ENCODE measurements at regions not wholly inside any gene's neighbourhood (a gene's known extent, or its start where the extent isn't known, plus 50 kb on each side); places are given as distances from the start of the nearest gene placed in this dataset.
"Not testable (repeated sequence)": the region's sequence is repeated elsewhere in the genome, so short reads cannot be mapped to it uniquely, and the experiment has no call there.

DNA sequence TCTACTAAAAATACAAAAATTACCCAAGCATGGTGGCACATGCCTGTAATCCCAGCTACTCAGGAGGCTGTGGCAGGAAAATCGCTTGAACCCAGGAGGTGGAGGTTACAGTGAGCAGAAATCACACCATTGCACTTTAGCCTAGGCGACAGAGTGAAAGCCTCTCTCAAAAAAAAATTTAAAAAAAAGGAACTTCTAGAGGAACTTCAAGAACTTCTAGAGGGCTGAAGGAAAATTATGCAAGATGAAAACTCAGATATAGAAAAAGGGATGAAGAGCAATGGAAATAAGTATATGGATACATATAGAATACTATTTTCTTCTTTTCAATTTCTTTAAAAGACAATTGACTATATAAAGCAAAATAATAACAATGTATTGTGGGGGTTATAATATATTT lies 51.2 kb upstream of the PRR5 start:
- ATAC-seq (replicated peaks): no peak
- no peaks in the 10 kb centered on the region for H3K9me3 Mint-ChIP-seq
- no peak overlapping the region for H3K27ac Mint-ChIP-seq
- peaks cover 0 to under 1% of the 10 kb centered on the region in 2 donors for H3K27me3 Mint-ChIP-seq
- no peak overlapping the region for H3K4me3 Mint-ChIP-seq
- no peak for DNase-seq
- H3K4me1 Mint-ChIP-seq (ENCODE audit: low read depth in 2 of 2): no peaks in the 10 kb centered on the region
- H3K36me3 Mint-ChIP-seq (ENCODE audit: insufficient read depth): peaks cover 7% of the 10 kb centered on the region

DNA sequence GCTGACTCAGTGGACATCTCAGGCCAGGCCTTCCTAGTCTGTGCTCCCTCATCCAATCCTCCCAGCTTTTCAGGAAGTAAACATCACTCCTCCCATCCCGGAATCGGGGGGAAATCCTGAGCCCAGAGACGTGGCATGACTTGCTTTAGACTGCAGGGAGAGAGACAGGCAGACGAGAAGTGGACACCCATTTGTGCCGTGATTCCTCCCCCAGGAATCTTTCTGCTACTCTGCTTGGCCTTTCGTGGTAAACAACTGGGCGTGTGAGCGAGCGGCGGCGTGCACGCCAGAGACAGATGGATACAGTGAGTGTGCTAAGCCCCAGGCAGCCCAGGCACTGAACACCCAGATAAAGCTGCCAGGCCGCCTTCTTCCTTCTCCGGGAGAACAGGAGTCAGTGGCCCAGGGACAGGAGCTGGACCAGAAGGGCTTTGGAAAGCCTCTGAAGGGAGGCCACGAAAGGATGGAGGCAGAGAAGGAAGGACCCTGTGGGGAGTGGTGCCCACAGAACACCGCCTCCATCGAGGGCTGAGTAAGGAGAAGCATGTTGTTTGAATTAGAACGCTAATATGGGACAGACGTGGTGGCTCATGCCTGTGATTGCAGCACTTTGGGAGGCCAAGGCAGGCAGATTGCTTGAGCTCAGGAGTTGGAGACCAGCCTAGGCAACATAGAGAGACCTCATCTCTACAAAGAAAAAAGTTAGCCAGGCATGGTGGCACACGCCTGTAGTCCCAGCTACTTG lies 53.0 kb upstream of the PRR5 start:
- H3K27me3 Mint-ChIP-seq: peaks cover 0 to 7% of the 10 kb centered on the region in 2 donors
- H3K4me3 Mint-ChIP-seq: no peak overlapping the region
- H3K36me3 Mint-ChIP-seq (ENCODE audit: insufficient read depth): peaks cover 7% of the 10 kb centered on the region
- peaks cover 0 to 4% of the 10 kb centered on the region in 2 donors for H3K4me1 Mint-ChIP-seq (ENCODE audit: low read depth in 2 of 2)
- no peaks in the 10 kb centered on the region for H3K9me3 Mint-ChIP-seq
- no peak overlapping the region for H3K27ac Mint-ChIP-seq
- DNase-seq (no peak), ATAC-seq (replicated peaks) (no peak)

- Mint-ChIP-seq H3K36me3 (ENCODE audit: insufficient read depth) (peaks cover 9% of the 10 kb centered on the region), H3K27me3 (peaks cover 0 to 7% of the 10 kb centered on the region in 2 donors), H3K4me1 (ENCODE audit: low read depth in 2 of 2) (peaks cover 0 to 4% of the 10 kb centered on the region in 2 donors), H3K27ac (no peak overlapping the region), H3K9me3 (no peaks in the 10 kb centered on the region), H3K4me3 (no peak overlapping the region)
- DNase-seq (no peak), ATAC-seq (replicated peaks) (no peak)
These were observed 53.8 kb upstream of the PRR5 start for GRCh38 chr22:44648085-44648820.

- Mint-ChIP-seq H3K27me3 (peaks cover 0 to 7% of the 10 kb centered on the region in 2 donors), H3K9me3 (no peaks in the 10 kb centered on the region), H3K4me3 (no peak overlapping the region), H3K36me3 (ENCODE audit: insufficient read depth) (peaks cover 11% of the 10 kb centered on the region), H3K4me1 (ENCODE audit: low read depth in 2 of 2) (peaks cover 0 to 4% of the 10 kb centered on the region in 2 donors), H3K27ac (no peak overlapping the region)
- ATAC-seq (replicated peaks) (no peak), DNase-seq (no peak)
These were observed 54.9 kb upstream of the PRR5 start for GRCh38 chr22:44647141-44647540.

GRCh38 chr22:44646668-44647067 lies 55.3 kb upstream of the PRR5 start:
- DNase-seq (no peak), ATAC-seq (replicated peaks) (no peak)
- Mint-ChIP-seq H3K27ac (no peak overlapping the region), H3K36me3 (ENCODE audit: insufficient read depth) (peaks cover 11% of the 10 kb centered on the region), H3K9me3 (no peaks in the 10 kb centered on the region), H3K4me1 (ENCODE audit: low read depth in 2 of 2) (peaks cover 0 to 4% of the 10 kb centered on the region in 2 donors), H3K4me3 (no peak overlapping the region), H3K27me3 (peaks cover 0 to 7% of the 10 kb centered on the region in 2 donors)

- H3K27ac Mint-ChIP-seq: no peak overlapping the region
- DNase-seq (no peak), ATAC-seq (replicated peaks) (no peak)
- peaks cover 0 to 4% of the 10 kb centered on the region in 2 donors for H3K4me1 Mint-ChIP-seq (ENCODE audit: low read depth in 2 of 2)
- H3K27me3 Mint-ChIP-seq: peaks cover 0 to 7% of the 10 kb centered on the region in 2 donors
- H3K9me3 Mint-ChIP-seq: no peaks in the 10 kb centered on the region
- H3K4me3 Mint-ChIP-seq: no peak overlapping the region
- peaks cover 10% of the 10 kb centered on the region for H3K36me3 Mint-ChIP-seq (ENCODE audit: insufficient read depth)
These were observed 55.9 kb upstream of the PRR5 start for GRCh38 chr22:44646141-44646540.

DNA sequence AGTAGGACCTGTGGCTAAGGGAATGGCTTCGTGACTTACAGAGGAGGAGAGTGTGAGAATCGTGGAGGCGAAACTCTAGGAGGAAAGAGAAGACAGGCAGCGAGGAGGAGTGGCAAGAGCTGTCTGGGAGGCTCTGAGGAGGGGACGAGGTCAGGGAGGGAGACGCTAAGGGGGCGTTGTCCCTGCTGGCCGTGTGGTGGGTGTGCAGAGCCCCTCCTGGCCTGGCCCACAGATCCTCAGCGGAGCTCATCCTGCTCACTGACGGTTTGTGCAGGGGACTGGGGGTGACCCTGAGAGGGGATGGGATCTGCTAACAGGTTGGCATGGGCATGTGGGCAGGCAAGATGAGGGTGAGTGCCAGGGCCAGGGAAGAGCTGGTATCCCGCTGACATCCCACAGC lies 56.5 kb upstream of the PRR5 start:
- DNase-seq (no peak), ATAC-seq (replicated peaks) (no peak)
- H3K9me3 Mint-ChIP-seq: no peaks in the 10 kb centered on the region
- no peak overlapping the region for H3K27ac Mint-ChIP-seq
- H3K27me3 Mint-ChIP-seq: peaks cover 0 to 7% of the 10 kb centered on the region in 2 donors
- H3K36me3 Mint-ChIP-seq (ENCODE audit: insufficient read depth): peaks cover 5% of the 10 kb centered on the region
- no peak overlapping the region for H3K4me3 Mint-ChIP-seq
- H3K4me1 Mint-ChIP-seq (ENCODE audit: low read depth in 2 of 2): peaks cover 4 to 5% of the 10 kb centered on the region in 2 donors

DNA sequence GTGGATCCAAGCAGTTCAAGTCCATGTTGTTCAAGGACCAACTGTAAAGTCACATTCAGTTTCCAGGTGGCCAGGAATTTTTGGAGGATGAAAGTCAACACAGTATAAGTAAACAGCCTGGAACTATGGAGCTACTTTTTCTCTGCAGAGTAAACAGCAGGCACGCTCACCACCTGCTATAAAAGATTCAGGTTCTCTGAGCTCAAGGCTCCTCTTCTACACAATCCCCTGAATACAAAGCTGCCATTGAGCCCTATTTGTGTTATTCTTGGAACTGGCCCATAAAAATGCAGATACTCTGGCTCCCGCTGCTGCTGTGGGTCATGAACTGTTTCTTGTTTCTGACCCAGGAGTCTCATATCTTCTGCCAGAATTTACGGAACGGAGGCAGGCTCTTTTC lies 56.9 kb upstream of the PRR5 start:
- no peaks in the 10 kb centered on the region for H3K9me3 Mint-ChIP-seq
- H3K27me3 Mint-ChIP-seq: peaks cover 0 to 7% of the 10 kb centered on the region in 2 donors
- H3K4me3 Mint-ChIP-seq: no peak overlapping the region
- peak overlapping the region in 1 of 2 donors; percentile 33 for H3K27ac Mint-ChIP-seq
- peaks cover 5% of the 10 kb centered on the region in 2 donors for H3K4me1 Mint-ChIP-seq (ENCODE audit: low read depth in 2 of 2)
- peaks cover 5% of the 10 kb centered on the region for H3K36me3 Mint-ChIP-seq (ENCODE audit: insufficient read depth)
- DNase-seq: no peak
- ATAC-seq (replicated peaks): no peak

DNA sequence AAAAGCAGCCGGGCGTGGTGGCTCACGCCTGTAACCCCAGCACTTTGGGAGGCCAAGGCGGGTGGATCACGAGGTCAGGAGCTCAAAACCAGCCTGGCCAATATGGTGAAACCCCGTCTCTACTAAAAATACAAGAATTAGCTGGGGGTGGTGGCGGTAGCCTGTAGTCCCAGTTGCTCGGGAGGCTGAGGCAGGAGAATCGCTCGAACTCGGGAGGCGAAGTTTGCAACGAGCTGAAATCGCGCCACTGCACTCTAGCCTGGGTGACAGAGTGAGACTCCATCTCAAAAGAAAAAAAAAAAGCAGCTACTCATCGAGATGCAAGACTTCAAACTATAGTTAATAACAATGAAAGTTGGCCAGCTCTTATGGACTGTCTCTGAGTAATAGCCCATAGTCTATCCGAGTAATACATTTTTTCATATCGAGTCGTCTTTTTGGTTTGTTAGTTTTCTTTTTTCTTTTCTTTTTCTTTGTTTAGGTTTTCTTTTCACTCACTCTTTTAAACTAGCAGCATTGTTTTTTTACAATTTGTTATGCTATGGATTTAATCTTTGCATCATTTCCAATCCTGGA lies 58.4 kb upstream of the PRR5 start:
- H3K4me3 Mint-ChIP-seq; DNase-seq; H3K36me3 Mint-ChIP-seq (ENCODE audit: insufficient read depth); H3K27me3 Mint-ChIP-seq; H3K4me1 Mint-ChIP-seq (ENCODE audit: low read depth in 2 of 2); H3K9me3 Mint-ChIP-seq; ATAC-seq (replicated peaks): not testable (repeated sequence)
- peak overlapping the region in 1 of 2 donors; percentile 15 for H3K27ac Mint-ChIP-seq

DNA sequence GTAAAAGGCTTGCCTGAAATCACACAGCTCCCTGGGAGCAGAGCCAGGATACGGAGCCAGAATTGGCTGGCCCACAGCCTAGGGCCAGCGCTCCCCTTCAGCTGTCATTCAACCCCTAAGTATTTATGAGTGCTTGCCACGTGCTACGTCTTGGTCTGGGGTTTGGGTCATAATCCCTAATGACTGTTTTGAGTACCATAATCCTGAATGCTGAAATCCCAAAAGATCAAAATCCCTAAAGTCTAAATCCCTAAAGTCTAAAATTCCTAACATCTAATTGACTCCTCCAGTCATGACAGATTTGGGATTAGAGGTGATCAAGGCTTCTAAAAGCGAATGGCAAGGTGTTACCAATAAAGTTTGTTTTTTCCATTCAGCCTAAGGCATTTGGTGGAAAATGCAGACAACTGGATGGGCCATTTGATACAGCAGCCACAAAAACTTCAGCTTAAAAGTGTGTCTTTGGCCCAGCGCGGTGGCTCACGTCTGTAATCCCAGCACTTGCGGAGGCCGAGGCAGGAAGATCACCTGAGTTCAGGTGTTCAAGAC lies 59.8 kb upstream of the PRR5 start:
- H3K4me1 Mint-ChIP-seq (ENCODE audit: low read depth in 2 of 2): peaks cover 5% of the 10 kb centered on the region in 2 donors
- ATAC-seq (replicated peaks): no peak
- H3K4me3 Mint-ChIP-seq: no peak overlapping the region
- peaks cover 8% of the 10 kb centered on the region for H3K36me3 Mint-ChIP-seq (ENCODE audit: insufficient read depth)
- no peak for DNase-seq
- H3K9me3 Mint-ChIP-seq: no peaks in the 10 kb centered on the region
- peak overlapping the region in 1 of 2 donors; percentile 57 for H3K27ac Mint-ChIP-seq
- H3K27me3 Mint-ChIP-seq: peaks cover 0 to 7% of the 10 kb centered on the region in 2 donors

GRCh38 chr22:44640618-44641155 lies 61.3 kb upstream of the PRR5 start:
- Mint-ChIP-seq H3K27ac (no peak overlapping the region), H3K9me3 (peaks cover 0 to 4% of the 10 kb centered on the region in 2 donors), H3K4me1 (ENCODE audit: low read depth in 2 of 2) (peaks cover 5 to 7% of the 10 kb centered on the region in 2 donors)

DNA sequence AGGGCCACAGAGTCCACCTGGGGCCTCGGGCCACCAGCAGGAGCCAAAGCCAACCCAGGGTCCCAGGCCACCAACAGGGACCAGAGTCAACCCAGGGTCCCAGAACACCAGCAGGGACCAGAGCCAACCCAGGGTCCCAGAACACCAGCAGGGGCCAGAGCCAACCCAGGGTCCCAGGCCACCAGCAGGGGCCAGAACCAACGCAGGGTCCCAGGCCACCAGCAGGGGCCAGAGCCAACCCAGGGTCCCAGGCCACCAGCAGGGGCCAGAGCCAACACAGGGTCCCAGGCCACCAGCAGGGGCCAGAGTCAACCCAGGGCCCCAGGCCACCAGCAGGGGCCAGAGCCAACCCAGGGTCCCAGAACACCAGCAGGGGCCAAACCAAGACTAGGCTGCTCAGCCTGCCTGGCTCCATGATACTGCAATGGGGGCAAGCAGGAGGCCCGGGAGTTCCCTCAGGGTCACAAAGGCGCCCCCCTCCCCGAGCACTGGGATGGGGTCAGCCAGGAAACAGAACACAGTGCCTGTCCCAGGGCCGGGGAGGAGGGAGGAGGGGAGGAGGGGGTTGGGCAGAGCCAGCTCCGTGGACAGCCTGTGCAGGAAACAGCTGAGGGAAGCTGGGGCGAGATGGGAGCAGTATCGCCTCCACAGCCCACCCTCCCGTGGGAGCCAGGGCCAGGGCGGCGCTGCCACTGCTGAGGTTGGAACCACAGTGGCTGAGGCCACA lies 62.0 kb upstream of the PRR5 start:
- Mint-ChIP-seq H3K36me3 (ENCODE audit: insufficient read depth) (peaks cover 8% of the 10 kb centered on the region), H3K4me1 (ENCODE audit: low read depth in 2 of 2) (peaks cover 5 to 6% of the 10 kb centered on the region in 2 donors)
- no peak for ATAC-seq (replicated peaks)

More at GRCh38 chr22:44640618-44641155, 61.3 kb upstream of the PRR5 start:
- peaks cover 0 to 6% of the 10 kb centered on the region in 2 donors for H3K27me3 Mint-ChIP-seq
- ATAC-seq (replicated peaks) (no peak), DNase-seq (no peak)
- H3K36me3 Mint-ChIP-seq (ENCODE audit: insufficient read depth): peaks cover 8% of the 10 kb centered on the region
- H3K4me3 Mint-ChIP-seq: no peak overlapping the region

More for the DNA sequence above, 62.0 kb upstream of the PRR5 start:
- Mint-ChIP-seq H3K27me3 (no peaks in the 10 kb centered on the region), H3K4me3 (no peak overlapping the region), H3K27ac (no peak overlapping the region), H3K9me3 (peaks cover 0 to 4% of the 10 kb centered on the region in 2 donors)
- no peak for DNase-seq

Data from effector memory CD8-positive, alpha-beta T cell (primary cell).